GM23338 (cell line): ENCODE measurements at regions not wholly inside any gene's neighbourhood (a gene's known extent, or its start where the extent isn't known, plus 50 kb on each side); places are given as distances from the start of the nearest gene placed in this dataset.

Experiments used
- ATAC-seq: fragments of 200-7000 bp; cut with Tn5 transposase; 3 replicates; pipeline ENCODE4 v1.9.1; 2020
- DNase-seq: peaks from one replicate; pipeline ENCODE4 v3.0.0-alpha.2; 2015; ENCODE audit warnings: low spot score
- H2AFZ ChIP-seq: fragments of 200-600 bp; sonication (generic); 2 replicates; pipeline ENCODE4 v1.8.0; 2016; ENCODE audit warnings: antibody characterized with exemption, mild to moderate bottlenecking, moderate library complexity
- H3F3A ChIP-seq: fragments of 200-600 bp; sonication (generic); replicated peaks from 2 replicates; pipeline ENCODE4 v1.8.0; 2017; ENCODE audit warnings: antibody characterized with exemption, mixed run types, low read depth
- H3K27ac ChIP-seq: fragments of 200-600 bp; sonication (generic); 2 replicates; pipeline ENCODE4 v1.6.1; 2016; ENCODE audit warnings: low read depth
- H3K27me3 ChIP-seq: fragments of 200-600 bp; sonication (generic); 2 replicates; pipeline ENCODE4 v1.8.0; 2016; ENCODE audit warnings: mild to moderate bottlenecking, mixed run types, moderate library complexity; ENCODE audit not compliant: insufficient read depth
- H3K36me3 ChIP-seq: fragments of 200-600 bp; sonication (generic); 2 replicates; pipeline ENCODE4 v1.8.0; 2016; ENCODE audit warnings: mild to moderate bottlenecking; ENCODE audit not compliant: insufficient read depth
- H3K4me1 ChIP-seq: fragments of 200-600 bp; sonication (generic); 2 replicates; pipeline ENCODE4 v1.8.0; 2016; ENCODE audit warnings: mild to moderate bottlenecking, moderate library complexity; ENCODE audit not compliant: insufficient read depth
- H3K4me2 ChIP-seq: fragments of 200-600 bp; sonication (generic); 2 replicates; pipeline ENCODE4 v1.7.1; 2017; ENCODE audit warnings: mixed run types
- H3K4me3 ChIP-seq: fragments of 200-600 bp; sonication (generic); 2 replicates; pipeline ENCODE4 v1.6.1; 2016; ENCODE audit warnings: mixed run types
- H3K79me2 ChIP-seq: fragments of 200-600 bp; sonication (generic); replicated peaks from 2 replicates; pipeline ENCODE4 v1.8.0; 2017; ENCODE audit warnings: mild to moderate bottlenecking; ENCODE audit not compliant: insufficient read depth
- H3K9me2 ChIP-seq: fragments of 200-600 bp; sonication (generic); 2 replicates; pipeline ENCODE4 v1.8.0; 2017; ENCODE audit not compliant: insufficient read depth
- H4K20me1 ChIP-seq: fragments of 200-600 bp; sonication (generic); replicated peaks from 2 replicates; pipeline ENCODE4 v1.8.0; 2017; ENCODE audit warnings: mild to moderate bottlenecking; ENCODE audit not compliant: insufficient read depth
- H3K27ac Mint-ChIP-seq: 2 replicates; pipeline ENCODE4 v1.8.0; 2020; ENCODE audit warnings: inconsistent platforms, mild to moderate bottlenecking, moderate library complexity, mixed read lengths
- H3K27me3 Mint-ChIP-seq: 3 replicates; pipeline ENCODE4 v1.8.0; 2022; ENCODE audit warnings: low read depth, mild to moderate bottlenecking, moderate library complexity, mixed read lengths, inconsistent platforms; ENCODE audit not compliant: insufficient read depth, poor library complexity
- H3K36me3 Mint-ChIP-seq: 3 replicates; pipeline ENCODE4 v1.8.0; 2021; ENCODE audit warnings: low read depth, mild to moderate bottlenecking, inconsistent platforms, moderate library complexity, mixed read lengths
- H3K4me1 Mint-ChIP-seq: 3 replicates; pipeline ENCODE4 v1.8.0; 2020; ENCODE audit warnings: mild to moderate bottlenecking, inconsistent platforms, mixed read lengths
- H3K4me3 Mint-ChIP-seq: 3 replicates; pipeline ENCODE4 v1.8.0; 2021; ENCODE audit warnings: moderate library complexity, mild to moderate bottlenecking, inconsistent platforms, mixed read lengths
- H3K9me3 Mint-ChIP-seq: 3 replicates; pipeline ENCODE4 v1.8.0; 2020; ENCODE audit warnings: moderate library complexity, mild to moderate bottlenecking, inconsistent platforms, mixed read lengths
- JUNB ChIP-seq: IDR thresholded peaks from one replicate; pipeline ENCODE4 v1.6.1; 2016; ENCODE audit warnings: antibody characterized with exemption; ENCODE audit not compliant: unreplicated experiment
- POLR2AphosphoS5 ChIP-seq: IDR thresholded peaks from 2 replicates; pipeline ENCODE4 v1.6.1; 2016; ENCODE audit warnings: antibody characterized with exemption, low read depth
- REST ChIP-seq: IDR thresholded peaks from one replicate; pipeline ENCODE4 v1.6.1; 2018; ENCODE audit warnings: antibody characterized with exemption; ENCODE audit not compliant: unreplicated experiment
- ZNF462 ChIP-seq: fragments of 250-450 bp; sonication (Bioruptor Pico); IDR thresholded peaks from 2 replicates; pipeline ENCODE4 v1.5.0; 2020; ENCODE audit warnings: mild to moderate bottlenecking, moderate library complexity

- DNase-seq (no peak), ATAC-seq (no peak)
- H4K20me1 ChIP-seq = no peaks in the 10 kb centered on the region
- H3K27ac ChIP-seq = no peak overlapping the region
- H3K4me2 ChIP-seq = no peak overlapping the region
- no peaks in the 10 kb centered on the region for H3F3A ChIP-seq
- Mint-ChIP-seq H3K27me3 (peaks cover 4% of the 10 kb centered on the region), H3K9me3 (peaks cover 7% of the 10 kb centered on the region; the same call in 1 of the 3 replicates), H3K36me3 (no peaks in the 10 kb centered on the region; the same call in 2 of the 3 replicates), H3K4me1 (no peaks in the 10 kb centered on the region), H3K4me3 (no peak overlapping the region), H3K27ac (no peak overlapping the region)
- no peaks in the 10 kb centered on the region for H3K79me2 ChIP-seq
- no peak overlapping the region for H3K4me3 ChIP-seq
- H2AFZ ChIP-seq = no peak overlapping the region
- no peaks in the 10 kb centered on the region for H3K27me3 ChIP-seq
- TF ChIP-seq ZNF462 (CRISPR knock-in tag) (no peak), REST (no peak), POLR2AphosphoS5 (no peak), JUNB (no peak)
- no peaks in the 10 kb centered on the region for H3K36me3 ChIP-seq
- H3K9me2 ChIP-seq = no peaks in the 10 kb centered on the region
- no peaks in the 10 kb centered on the region for H3K4me1 ChIP-seq
These were observed 257.2 kb upstream of the FOXN3 start for GRCh38 chr14:89674240-89674639.
